ENCODE measurements at regions not wholly inside any gene's neighbourhood (a gene's known extent, or its start where the extent isn't known, plus 50 kb on each side); places are given as distances from the start of the nearest gene placed in this dataset.
"Not testable (repeated sequence)": the region's sequence is repeated elsewhere in the genome, so short reads cannot be mapped to it uniquely, and the experiment has no call there.

DNA sequence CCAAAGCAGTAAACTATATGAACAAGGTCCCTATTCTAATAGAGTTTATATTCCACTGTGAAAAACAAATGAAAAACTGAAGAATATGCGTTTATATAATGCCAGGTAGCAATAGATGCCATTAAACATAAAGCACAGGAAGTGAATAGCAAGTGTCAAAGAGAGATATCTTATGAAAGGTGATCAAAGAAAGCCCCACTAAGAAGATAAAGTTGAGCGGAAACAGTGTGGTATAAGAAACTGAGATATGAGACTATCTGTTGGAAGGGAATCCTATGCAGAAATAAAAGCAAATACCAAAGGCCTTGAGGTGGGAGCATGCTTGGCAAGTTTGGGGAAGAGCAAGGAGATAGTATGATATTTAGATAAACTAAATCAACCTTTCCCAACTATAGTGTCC is 123.1 kb upstream of the FAR2 start:
- Histone ChIP-seq H3K4me1 (no peaks in the 10 kb centered on the region), H3K4me3 (no peak overlapping the region), H3K27me3 (no peaks in the 10 kb centered on the region), H3K27ac (no peak overlapping the region), H3K36me3 (no peaks in the 10 kb centered on the region), H3K9me3 (no peaks in the 10 kb centered on the region)
- DNase-seq (ENCODE audit: low spot score in 2 of 2): no peak
- TF ChIP-seq, protein P1, sequence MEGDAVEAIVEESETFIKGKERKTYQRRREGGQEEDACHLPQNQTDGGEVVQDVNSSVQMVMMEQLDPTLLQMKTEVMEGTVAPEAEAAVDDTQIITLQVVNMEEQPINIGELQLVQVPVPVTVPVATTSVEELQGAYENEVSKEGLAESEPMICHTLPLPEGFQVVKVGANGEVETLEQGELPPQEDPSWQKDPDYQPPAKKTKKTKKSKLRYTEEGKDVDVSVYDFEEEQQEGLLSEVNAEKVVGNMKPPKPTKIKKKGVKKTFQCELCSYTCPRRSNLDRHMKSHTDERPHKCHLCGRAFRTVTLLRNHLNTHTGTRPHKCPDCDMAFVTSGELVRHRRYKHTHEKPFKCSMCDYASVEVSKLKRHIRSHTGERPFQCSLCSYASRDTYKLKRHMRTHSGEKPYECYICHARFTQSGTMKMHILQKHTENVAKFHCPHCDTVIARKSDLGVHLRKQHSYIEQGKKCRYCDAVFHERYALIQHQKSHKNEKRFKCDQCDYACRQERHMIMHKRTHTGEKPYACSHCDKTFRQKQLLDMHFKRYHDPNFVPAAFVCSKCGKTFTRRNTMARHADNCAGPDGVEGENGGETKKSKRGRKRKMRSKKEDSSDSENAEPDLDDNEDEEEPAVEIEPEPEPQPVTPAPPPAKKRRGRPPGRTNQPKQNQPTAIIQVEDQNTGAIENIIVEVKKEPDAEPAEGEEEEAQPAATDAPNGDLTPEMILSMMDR (IDR thresholded peaks at IDR 0.05): no peak
- intact Hi-C loops (cut with DNase I): no loop called here

DNA sequence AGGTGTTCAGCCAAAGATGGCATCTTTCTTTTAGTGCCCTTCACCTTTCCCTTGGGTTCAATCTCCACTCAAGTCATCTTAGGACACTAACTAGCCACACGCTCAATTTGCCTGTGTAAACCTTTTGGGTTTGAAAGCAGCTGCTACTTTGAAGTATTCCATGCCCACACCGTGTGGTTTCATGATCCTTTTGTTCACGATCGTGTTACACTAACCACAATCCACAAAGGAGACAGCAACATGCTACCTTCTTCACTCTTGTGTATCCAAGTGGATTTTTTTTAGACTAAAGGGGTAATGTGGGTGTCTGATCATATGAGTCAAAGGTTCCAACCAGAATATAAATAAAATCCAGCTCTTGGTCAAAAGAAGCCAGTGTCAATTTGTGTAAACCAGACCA is 122.7 kb upstream of the FAR2 start:
- intact Hi-C loops (cut with DNase I): no loop called here

DNA sequence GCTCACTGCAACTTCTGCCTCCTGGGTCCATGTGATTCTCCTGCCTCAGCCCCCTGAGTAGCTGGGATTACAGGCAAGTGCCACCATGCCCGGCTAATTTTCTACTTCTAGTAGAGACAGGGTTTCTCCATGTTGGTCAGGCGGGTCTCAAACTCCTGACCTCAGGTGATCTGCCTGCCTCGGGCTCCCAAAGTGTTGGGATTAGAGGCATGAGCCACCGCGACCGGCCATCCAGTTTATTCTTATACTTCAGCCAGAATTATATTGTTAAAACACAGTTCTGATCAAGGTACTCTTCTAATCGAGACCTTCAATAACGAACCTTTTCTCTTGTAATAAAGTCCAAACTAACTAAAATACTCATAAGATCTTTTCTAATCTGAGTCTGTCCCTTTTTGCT is 119.6 kb upstream of the FAR2 start:
- intact Hi-C loops (cut with DNase I); DNase-seq (ENCODE audit: low spot score in 2 of 2); H3K27me3 ChIP-seq; H3K27ac ChIP-seq; H3K9me3 ChIP-seq; H3K4me3 ChIP-seq; H3K36me3 ChIP-seq; H3K4me1 ChIP-seq: not testable (repeated sequence)

More for the DNA sequence above, 122.7 kb upstream of the FAR2 start:
- Histone ChIP-seq H3K4me1 (no peaks in the 10 kb centered on the region), H3K4me3 (no peak overlapping the region), H3K27ac (no peak overlapping the region), H3K36me3 (no peaks in the 10 kb centered on the region), H3K9me3 (no peaks in the 10 kb centered on the region), H3K27me3 (no peaks in the 10 kb centered on the region)
- TF ChIP-seq, protein P1 (IDR thresholded peaks at IDR 0.05): no peak
- DNase-seq (ENCODE audit: low spot score in 2 of 2): no peak

DNA sequence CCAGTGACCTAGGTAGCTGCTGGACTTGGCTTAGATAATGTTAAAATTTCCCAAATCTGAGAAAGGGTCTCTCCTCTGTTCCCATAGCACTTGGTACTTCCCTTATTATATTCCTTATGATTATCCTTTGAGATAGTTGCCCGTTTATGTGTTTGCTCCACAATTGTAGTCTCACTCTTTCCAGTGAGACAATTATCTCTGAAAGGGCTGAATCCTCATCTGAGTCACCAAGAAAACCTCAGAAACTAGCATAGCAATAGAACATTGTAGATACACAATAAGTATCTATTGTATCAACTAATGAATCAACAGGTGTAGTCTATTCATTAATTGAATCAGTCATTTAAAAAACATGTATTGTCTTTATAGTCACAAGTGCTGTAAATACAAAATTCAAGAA is 119.1 kb upstream of the FAR2 start:
- Histone ChIP-seq H3K36me3 (no peaks in the 10 kb centered on the region), H3K9me3 (no peaks in the 10 kb centered on the region), H3K27ac (no peak overlapping the region), H3K27me3 (no peaks in the 10 kb centered on the region), H3K4me3 (no peak overlapping the region), H3K4me1 (no peaks in the 10 kb centered on the region)
- TF ChIP-seq, protein P1 (IDR thresholded peaks at IDR 0.05): no peak
- DNase-seq (ENCODE audit: low spot score in 2 of 2): no peak
- intact Hi-C loops (cut with DNase I): no loop called here

DNA sequence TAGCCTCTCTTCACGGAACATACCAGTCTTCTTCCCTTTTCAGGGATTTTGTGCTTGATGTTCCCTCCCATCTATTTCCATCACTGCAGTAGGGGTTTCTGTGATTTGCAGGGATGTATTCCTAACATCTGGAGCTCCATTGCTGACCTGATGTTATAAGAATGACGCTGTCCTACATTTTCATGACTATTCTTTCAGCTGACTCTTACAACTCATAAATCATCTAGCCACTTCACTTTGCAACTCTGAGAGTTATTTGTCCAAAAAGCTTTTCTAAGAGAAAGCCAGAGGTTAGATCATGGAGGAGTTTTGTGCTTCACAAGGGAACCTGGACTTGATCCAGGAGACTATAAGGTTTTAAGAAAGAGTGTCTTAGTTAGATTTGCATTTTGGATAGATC is 116.6 kb upstream of the FAR2 start:
- Histone ChIP-seq H3K4me1 (no peaks in the 10 kb centered on the region), H3K36me3 (no peaks in the 10 kb centered on the region), H3K27me3 (no peaks in the 10 kb centered on the region), H3K9me3 (no peaks in the 10 kb centered on the region), H3K4me3 (no peak overlapping the region), H3K27ac (no peak overlapping the region)
- intact Hi-C loops (cut with DNase I): no loop called here
- TF ChIP-seq, protein P1 (IDR thresholded peaks at IDR 0.05): no peak
- no peak for DNase-seq (ENCODE audit: low spot score in 2 of 2)

DNA sequence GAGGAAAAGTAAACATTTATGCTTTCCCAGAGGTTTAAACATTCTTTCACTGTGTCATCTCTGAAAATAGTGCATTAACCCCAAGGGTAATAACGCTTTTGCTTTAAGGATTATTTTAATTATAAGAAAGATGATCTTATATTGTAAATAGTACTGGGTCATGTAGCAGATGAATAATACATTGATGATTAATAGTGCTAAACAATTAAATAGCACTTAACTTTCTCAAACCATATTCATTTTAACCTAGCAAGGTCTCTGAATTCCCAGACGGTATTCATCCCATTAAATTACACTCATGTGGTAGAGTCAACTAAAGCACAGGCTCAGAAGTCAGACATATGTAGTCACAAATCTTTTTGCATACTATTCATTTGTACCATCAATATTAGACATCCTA is 115.6 kb upstream of the FAR2 start:
- H3K27ac ChIP-seq: no peak overlapping the region
- no peaks in the 10 kb centered on the region for H3K27me3 ChIP-seq
- no peak for DNase-seq (ENCODE audit: low spot score in 2 of 2)
- no peaks in the 10 kb centered on the region for H3K4me1 ChIP-seq
- H3K4me3 ChIP-seq: no peak overlapping the region
- no peaks in the 10 kb centered on the region for H3K9me3 ChIP-seq
- H3K36me3 ChIP-seq: no peaks in the 10 kb centered on the region
- intact Hi-C loops (cut with DNase I): no loop called here
- TF ChIP-seq, protein P1 (IDR thresholded peaks at IDR 0.05): no peak

Data from ascending aorta (tissue), 2 donors.